ENCODE measurements at regions not wholly inside any gene's neighbourhood (a gene's known extent, or its start where the extent isn't known, plus 50 kb on each side); places are given as distances from the start of the nearest gene placed in this dataset.

GRCh38 chr10:29955329-29955935 is 104.0 kb downstream of the JCAD start:
- no peak for DNase-seq (ENCODE audit: low spot score)
- no peaks in the 10 kb centered on the region for H3K9me3 ChIP-seq (ENCODE audit: control insufficient read depth in 4 of 4, low read length in 3 of 4)
- H3K36me3 ChIP-seq (ENCODE audit: control insufficient read depth in 4 of 4, insufficient read depth in 3 of 4, low read depth in 1 of 4, low read length in 3 of 4), result no peaks in the 10 kb centered on the region
- WGBS, result 30% methylated on average over 4 of the region's 4 CpGs
- peaks cover 15 to 54% (median 35%) of the 10 kb centered on the region in 4 donors for H3K4me1 ChIP-seq (ENCODE audit: control insufficient read depth in 4 of 4, insufficient read depth in 4 of 4, low read length in 3 of 4)
- peak overlapping the region; percentile 69 to 89 for H3K27ac ChIP-seq (ENCODE audit: low read depth in 1 of 2, low read length in 2 of 2)
- H3K4me3 ChIP-seq (ENCODE audit: low read depth in 1 of 3, low read length in 3 of 3), result no peak overlapping the region
- TF ChIP-seq YY1 (IDR thresholded peaks at IDR 0.05) (peak; percentile 86), NR2F2 (IDR thresholded peaks at IDR 0.05) (no peak), SP1 (IDR thresholded peaks at IDR 0.05) (peak; percentile 90), GABPA (IDR thresholded peaks at IDR 0.05 in 1 of 2, conservative IDR thresholded peaks at IDR 0.05 in 1 of 2) (no peak), FOXA2 (IDR thresholded peaks at IDR 0.05) (peak; percentile 98), EGR1 (IDR thresholded peaks at IDR 0.05; ENCODE audit: low read depth in 2 of 2) (no peak), FOXA1 (IDR thresholded peaks at IDR 0.05) (peak; percentile 98), RAD21 (IDR thresholded peaks at IDR 0.05) (peak; percentile 27 to 45), HNF4G (IDR thresholded peaks at IDR 0.05) (no peak), JUND (IDR thresholded peaks at IDR 0.05) (peak; percentile 68 to 80), TAF1 (conservative IDR thresholded peaks at IDR 0.05) (peak; percentile 6), RXRA (IDR thresholded peaks at IDR 0.05) (peak; percentile 96 to 99), ZBTB33 (IDR thresholded peaks at IDR 0.05) (peak; percentile 53), HNF4A (conservative IDR thresholded peaks at IDR 0.05) (peak; percentile 63 to 71)
- TF ChIP-seq, protein P1, sequence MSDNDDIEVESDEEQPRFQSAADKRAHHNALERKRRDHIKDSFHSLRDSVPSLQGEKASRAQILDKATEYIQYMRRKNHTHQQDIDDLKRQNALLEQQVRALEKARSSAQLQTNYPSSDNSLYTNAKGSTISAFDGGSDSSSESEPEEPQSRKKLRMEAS (IDR thresholded peaks at IDR 0.05), result peak; percentile 86
- TF ChIP-seq, protein P2, sequence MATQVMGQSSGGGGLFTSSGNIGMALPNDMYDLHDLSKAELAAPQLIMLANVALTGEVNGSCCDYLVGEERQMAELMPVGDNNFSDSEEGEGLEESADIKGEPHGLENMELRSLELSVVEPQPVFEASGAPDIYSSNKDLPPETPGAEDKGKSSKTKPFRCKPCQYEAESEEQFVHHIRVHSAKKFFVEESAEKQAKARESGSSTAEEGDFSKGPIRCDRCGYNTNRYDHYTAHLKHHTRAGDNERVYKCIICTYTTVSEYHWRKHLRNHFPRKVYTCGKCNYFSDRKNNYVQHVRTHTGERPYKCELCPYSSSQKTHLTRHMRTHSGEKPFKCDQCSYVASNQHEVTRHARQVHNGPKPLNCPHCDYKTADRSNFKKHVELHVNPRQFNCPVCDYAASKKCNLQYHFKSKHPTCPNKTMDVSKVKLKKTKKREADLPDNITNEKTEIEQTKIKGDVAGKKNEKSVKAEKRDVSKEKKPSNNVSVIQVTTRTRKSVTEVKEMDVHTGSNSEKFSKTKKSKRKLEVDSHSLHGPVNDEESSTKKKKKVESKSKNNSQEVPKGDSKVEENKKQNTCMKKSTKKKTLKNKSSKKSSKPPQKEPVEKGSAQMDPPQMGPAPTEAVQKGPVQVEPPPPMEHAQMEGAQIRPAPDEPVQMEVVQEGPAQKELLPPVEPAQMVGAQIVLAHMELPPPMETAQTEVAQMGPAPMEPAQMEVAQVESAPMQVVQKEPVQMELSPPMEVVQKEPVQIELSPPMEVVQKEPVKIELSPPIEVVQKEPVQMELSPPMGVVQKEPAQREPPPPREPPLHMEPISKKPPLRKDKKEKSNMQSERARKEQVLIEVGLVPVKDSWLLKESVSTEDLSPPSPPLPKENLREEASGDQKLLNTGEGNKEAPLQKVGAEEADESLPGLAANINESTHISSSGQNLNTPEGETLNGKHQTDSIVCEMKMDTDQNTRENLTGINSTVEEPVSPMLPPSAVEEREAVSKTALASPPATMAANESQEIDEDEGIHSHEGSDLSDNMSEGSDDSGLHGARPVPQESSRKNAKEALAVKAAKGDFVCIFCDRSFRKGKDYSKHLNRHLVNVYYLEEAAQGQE (IDR thresholded peaks at IDR 0.05), result peak; percentile 69
- TF ChIP-seq, protein P3, sequence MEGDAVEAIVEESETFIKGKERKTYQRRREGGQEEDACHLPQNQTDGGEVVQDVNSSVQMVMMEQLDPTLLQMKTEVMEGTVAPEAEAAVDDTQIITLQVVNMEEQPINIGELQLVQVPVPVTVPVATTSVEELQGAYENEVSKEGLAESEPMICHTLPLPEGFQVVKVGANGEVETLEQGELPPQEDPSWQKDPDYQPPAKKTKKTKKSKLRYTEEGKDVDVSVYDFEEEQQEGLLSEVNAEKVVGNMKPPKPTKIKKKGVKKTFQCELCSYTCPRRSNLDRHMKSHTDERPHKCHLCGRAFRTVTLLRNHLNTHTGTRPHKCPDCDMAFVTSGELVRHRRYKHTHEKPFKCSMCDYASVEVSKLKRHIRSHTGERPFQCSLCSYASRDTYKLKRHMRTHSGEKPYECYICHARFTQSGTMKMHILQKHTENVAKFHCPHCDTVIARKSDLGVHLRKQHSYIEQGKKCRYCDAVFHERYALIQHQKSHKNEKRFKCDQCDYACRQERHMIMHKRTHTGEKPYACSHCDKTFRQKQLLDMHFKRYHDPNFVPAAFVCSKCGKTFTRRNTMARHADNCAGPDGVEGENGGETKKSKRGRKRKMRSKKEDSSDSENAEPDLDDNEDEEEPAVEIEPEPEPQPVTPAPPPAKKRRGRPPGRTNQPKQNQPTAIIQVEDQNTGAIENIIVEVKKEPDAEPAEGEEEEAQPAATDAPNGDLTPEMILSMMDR (IDR thresholded peaks at IDR 0.05; ENCODE audit: low read depth, low read length, missing input control), result no peak
- TF ChIP-seq, protein P4, sequence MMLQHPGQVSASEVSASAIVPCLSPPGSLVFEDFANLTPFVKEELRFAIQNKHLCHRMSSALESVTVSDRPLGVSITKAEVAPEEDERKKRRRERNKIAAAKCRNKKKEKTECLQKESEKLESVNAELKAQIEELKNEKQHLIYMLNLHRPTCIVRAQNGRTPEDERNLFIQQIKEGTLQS (IDR thresholded peaks at IDR 0.05), result peak; percentile 80
- no peaks in the 10 kb centered on the region for H3K27me3 ChIP-seq (ENCODE audit: control insufficient read depth in 4 of 4, insufficient read depth in 4 of 4, low read length in 3 of 4)
- H3K9ac ChIP-seq (ENCODE audit: low read depth in 1 of 2, low read length in 2 of 2), result no peak overlapping the region
